Testis (tissue), 2 donors: ENCODE measurements at regions not wholly inside any gene's neighbourhood (a gene's known extent, or its start where the extent isn't known, plus 50 kb on each side); places are given as distances from the start of the nearest gene placed in this dataset.

Source experiments
- CTCF ChIP-seq, 3 experiments: fragments of 450-650 bp in 2 of 3; fragments of 200-600 bp in 1 of 3; sonication (generic) in 1 of 3; IDR thresholded peaks; one replicate each; pipeline ENCODE4 v1.5.1; 2016 to 2019; ENCODE audit warnings: antibody characterized with exemption in 3 of 3, mild to moderate bottlenecking in 2 of 3, moderate library complexity in 1 of 3
- POLR2A ChIP-seq: fragments of 450-650 bp; IDR thresholded peaks from one replicate; pipeline ENCODE4 v1.6.1; 2017; ENCODE audit warnings: antibody characterized with exemption, mild to moderate bottlenecking, moderate library complexity

- TF ChIP-seq CTCF (IDR thresholded peaks at IDR 0.05) = no peak
- TF ChIP-seq POLR2A = no peak
These were observed 58.6 kb downstream of the OLIG1 start for GRCh38 chr21:33128538-33128937.
